NB4 (cell line): ENCODE measurements at regions not wholly inside any gene's neighbourhood (a gene's known extent, or its start where the extent isn't known, plus 50 kb on each side); places are given as distances from the start of the nearest gene placed in this dataset.

Experiments used
- POLR2A ChIP-seq: IDR thresholded peaks from 2 replicates; pipeline ENCODE4 v1.6.1; 2011; ENCODE audit warnings: mild to moderate bottlenecking; ENCODE audit not compliant: insufficient read length; ENCODE audit errors: extremely low read depth
- TF ChIP-seq, protein P1 (sequence below): IDR thresholded peaks from 2 replicates; pipeline ENCODE4 v1.6.1; 2011; ENCODE audit warnings: low read depth, low read length
- TF ChIP-seq, protein P2 (sequence below): IDR thresholded peaks from one replicate; pipeline ENCODE4 v1.5.1; 2012; ENCODE audit warnings: low read depth, low read length

- TF ChIP-seq, protein P1, sequence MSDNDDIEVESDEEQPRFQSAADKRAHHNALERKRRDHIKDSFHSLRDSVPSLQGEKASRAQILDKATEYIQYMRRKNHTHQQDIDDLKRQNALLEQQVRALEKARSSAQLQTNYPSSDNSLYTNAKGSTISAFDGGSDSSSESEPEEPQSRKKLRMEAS = no peak
- TF ChIP-seq POLR2A = no peak
- TF ChIP-seq, protein P2, sequence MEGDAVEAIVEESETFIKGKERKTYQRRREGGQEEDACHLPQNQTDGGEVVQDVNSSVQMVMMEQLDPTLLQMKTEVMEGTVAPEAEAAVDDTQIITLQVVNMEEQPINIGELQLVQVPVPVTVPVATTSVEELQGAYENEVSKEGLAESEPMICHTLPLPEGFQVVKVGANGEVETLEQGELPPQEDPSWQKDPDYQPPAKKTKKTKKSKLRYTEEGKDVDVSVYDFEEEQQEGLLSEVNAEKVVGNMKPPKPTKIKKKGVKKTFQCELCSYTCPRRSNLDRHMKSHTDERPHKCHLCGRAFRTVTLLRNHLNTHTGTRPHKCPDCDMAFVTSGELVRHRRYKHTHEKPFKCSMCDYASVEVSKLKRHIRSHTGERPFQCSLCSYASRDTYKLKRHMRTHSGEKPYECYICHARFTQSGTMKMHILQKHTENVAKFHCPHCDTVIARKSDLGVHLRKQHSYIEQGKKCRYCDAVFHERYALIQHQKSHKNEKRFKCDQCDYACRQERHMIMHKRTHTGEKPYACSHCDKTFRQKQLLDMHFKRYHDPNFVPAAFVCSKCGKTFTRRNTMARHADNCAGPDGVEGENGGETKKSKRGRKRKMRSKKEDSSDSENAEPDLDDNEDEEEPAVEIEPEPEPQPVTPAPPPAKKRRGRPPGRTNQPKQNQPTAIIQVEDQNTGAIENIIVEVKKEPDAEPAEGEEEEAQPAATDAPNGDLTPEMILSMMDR = no peak
Observed at GRCh38 chr5:3300726-3301125, 294.9 kb upstream of the IRX1 start.
